GM19438 (cell line): ENCODE measurements at regions not wholly inside any gene's neighbourhood (a gene's known extent, or its start where the extent isn't known, plus 50 kb on each side); places are given as distances from the start of the nearest gene placed in this dataset.
"Not testable (repeated sequence)": the region's sequence is repeated elsewhere in the genome, so short reads cannot be mapped to it uniquely, and the experiment has no call there.

ENCODE experiments used
- ATAC-seq: cut with Tn5 transposase; IDR thresholded peaks from one replicate; pipeline ENCODE4 v1.9.1; 2021; ENCODE audit warnings: low read depth; ENCODE audit not compliant: unreplicated experiment

GRCh38 chr6:40852779-40853373, 186.1 kb downstream of the UNC5CL start:
- no peak for ATAC-seq

- no peak for ATAC-seq
Measured at GRCh38 chr6:40849546-40849945, 189.5 kb downstream of the UNC5CL start.

GRCh38 chr6:40848868-40849514, 190.0 kb downstream of the UNC5CL start:
- no peak for ATAC-seq

DNA sequence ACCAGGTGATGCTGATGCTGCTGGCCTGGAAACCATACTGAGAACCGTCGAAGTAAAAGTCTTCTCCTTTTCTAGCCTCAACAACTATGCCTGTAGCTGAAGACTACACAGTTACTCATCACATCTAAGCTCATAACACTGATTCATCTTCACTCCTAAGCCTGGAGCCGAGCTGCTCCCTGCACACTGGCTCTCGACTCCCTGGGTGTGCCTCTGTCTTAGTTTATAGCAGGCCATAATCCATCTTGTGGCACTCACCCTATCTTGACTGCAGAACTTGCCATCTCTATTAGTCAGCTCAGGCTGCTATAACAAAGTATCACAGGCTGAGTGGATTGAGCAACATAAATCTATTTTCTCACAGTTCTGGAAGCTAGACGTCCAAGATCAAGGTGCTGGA, 191.0 kb downstream of the UNC5CL start:
- ATAC-seq = no peak

GRCh38 chr6:40845553-40845952, 193.5 kb downstream of the UNC5CL start:
- no peak for ATAC-seq

DNA sequence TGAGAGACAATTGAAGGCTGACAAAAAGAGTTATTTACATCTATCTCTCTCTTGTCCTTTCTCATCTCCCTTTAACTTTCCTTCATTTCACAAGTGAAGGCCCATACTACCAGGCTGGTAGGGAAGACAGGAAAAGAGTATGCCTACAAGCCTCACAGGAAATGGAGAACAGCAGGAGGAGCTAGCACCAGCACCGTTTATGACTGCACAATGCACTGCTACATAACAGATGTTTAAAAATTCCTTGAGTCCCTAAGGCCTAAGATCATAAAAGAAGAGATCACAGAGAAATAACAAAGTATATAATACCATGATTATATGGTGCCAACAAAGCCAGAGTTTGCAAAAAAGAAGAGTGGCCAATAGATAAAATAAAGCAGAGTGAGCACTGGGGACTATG, 194.8 kb downstream of the UNC5CL start:
- ATAC-seq = no peak

DNA sequence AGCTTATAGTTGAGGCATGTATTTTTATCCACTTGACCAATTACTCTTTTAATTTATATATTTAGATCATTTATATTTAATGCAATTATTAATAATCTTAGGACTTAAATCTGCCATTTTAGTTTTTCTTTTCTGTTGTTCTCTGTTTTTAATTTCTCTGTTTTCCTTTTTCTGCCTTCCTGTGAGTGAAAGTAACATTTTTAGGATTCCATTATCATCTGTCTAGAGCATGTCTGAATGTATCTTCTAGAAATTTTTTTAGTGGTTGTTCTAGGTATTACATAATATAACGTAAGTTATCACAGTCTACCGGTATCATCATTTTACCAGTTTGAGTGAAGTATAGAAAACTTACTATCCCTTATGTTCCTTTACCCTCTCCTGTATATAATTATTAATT, 197.3 kb downstream of the UNC5CL start:
- ATAC-seq = no peak

DNA sequence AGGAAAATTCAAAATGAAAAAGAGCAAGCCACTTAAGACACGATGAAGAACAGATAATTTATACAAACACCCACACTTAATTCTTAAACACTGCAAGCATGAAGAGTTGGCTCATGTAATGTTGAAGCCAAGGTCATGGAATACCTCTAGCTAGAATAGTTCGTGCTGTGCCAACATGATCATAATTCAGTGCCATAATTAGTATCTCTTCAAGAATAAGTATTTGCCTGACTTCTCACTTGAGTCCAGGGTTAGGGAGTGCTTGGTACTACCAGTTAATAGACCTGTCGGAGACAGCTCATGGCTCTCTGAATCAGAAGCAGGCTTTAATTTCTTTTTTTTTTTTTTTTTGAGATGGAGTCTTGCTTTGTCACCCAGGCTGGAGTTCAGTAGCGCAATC, 206.3 kb downstream of the UNC5CL start:
- ATAC-seq = no peak

GRCh38 chr6:40831381-40831780, 207.6 kb downstream of the UNC5CL start:
- ATAC-seq = no peak

DNA sequence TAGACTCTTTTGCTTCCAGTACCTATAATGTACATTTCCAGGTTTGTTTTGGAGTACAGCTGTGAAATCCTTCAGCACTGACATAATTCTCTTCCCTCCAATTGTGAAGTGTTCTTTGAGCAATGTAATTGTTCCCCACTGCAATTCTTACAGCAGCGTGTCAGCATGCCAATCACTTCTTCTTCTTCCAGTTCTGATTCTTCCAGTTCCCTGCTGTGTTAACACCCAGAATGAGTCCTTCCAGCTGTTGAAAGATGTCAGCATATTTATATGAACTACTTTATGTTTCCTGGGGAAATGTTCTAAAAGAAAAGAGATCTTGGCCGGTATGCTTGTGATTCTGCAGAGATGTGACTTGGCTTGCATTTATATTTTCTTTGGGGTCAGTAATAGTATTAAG, 213.9 kb downstream of the UNC5CL start:
- ATAC-seq = no peak

DNA sequence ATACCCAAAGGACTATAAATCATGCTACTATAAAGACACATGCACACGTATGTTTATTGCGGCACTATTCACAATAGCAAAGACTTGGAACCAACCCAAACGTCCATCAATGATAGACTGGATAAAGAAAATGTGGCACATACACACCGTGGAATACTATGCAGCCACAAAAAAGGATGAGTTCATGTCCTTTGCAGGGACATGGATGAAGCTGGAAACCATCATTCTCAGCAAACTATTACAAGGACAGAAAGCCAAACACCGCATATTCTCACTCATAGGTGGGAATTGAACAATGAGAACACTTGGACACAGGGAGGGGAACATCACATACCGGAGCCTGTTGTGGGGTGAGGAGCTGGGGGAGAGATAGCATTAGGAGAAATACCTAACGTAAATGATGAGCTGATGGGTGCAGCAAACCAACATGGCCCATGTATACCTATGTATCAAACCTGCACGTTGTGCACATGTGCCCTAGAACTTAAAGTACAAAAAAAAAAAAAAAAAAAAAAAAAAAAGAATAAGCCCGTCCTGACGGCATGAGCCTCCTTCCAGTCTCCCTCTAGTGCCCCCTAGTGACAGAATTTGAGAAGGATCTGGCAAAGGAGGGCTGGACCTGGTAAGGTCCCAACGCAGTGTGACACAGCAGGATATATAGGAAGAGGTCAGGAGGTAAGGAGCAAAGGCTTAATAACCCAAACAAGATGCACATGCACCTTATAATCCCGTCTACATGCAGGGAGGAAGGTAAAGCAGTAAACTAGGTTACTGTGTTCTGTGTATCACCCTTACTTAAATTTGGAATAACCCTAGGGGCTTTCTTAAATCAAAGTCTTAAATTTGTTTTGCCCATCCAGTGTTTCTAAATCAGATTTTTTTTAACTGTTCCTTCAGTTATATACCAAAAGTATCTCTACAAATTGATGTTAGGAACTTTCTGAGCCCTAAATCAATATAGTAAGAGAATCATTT, 214.8 kb downstream of the UNC5CL start:
- ATAC-seq = not testable (repeated sequence)

DNA sequence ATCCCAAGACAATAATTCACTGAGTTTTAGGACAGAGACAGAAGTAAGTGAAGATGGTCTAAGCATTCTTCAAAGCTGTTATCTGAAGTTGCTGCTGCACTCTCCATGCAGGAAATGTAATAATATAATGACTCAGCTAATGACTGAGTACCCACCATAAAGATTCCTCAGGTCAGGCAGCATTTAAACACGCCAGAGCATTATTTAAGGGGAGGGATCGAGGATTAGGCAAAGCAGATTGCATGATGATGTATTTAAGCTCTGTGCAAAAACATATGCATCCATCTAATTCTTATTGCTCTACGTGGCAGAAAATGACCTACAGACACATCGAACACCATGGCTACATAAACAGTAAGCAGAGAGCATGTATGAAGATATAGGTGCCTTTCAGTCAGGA, 216.4 kb downstream of the UNC5CL start:
- no peak for ATAC-seq

GRCh38 chr6:40819182-40819834, 219.7 kb downstream of the UNC5CL start:
- ATAC-seq = no peak

DNA sequence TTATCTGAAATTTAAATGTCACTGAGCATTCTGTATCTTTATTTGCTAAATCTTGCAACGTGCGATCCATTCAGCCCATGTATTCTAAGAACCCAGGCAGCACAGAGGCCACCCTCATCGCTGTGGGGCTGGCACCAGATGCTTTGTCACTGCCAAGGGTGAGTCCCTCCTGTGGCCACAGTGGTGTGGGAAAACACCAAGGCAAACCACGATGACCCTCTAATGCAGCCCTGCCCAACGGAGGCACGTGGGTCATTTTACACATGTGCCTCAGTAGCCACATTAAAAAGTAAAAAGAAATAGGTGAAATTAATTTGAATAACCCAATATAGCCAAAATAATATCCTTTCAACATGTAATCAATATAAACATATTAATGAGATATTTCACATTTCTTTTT, 221.7 kb downstream of the UNC5CL start:
- ATAC-seq = no peak

DNA sequence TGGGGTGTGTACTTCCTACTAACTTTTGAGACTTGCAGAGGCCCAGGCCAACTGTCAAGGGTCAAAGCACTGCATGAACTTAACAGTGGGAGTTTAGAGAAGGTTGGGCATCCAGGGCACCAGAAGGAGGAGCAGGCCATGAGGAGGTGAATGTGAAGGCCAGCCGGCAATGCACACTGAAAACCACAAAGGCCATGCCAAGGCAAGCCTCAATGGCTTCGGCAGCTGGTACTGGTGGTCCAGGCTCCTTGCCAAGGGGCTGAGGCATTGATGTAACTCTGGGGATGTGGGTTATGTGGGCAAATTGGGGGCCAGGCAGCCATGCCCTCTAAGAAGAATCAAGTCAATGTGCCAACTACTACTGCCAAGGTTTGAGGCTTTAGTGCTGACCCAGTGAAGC, 222.4 kb downstream of the UNC5CL start:
- no peak for ATAC-seq

DNA sequence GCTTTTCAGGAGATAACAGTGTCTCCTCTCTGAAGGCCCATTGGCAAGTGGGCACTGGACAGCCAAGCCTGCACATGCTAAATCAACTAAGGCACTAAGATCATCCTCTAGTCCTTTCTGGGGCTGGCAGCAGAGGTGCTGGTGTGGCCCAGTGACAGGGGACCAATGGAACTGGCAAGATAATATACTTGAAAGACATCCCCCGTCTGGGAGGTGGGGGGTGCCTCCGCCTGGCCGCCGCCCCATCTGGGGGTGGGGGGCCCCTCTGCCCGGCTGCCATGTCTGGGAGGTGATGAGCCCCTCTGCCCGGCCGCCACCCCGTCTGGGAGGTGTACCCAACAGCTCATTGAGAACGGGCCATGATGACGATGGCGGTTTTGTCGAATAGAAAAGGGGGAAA, 223.3 kb downstream of the UNC5CL start:
- ATAC-seq = no peak

- no peak for ATAC-seq
Measured at GRCh38 chr6:40810171-40810570, 223.0 kb upstream of the LRFN2 start.

- ATAC-seq = no peak
Measured at GRCh38 chr6:40809627-40810026, 222.5 kb upstream of the LRFN2 start.

- no peak for ATAC-seq
Measured at GRCh38 chr6:40807484-40807883, 220.3 kb upstream of the LRFN2 start.

DNA sequence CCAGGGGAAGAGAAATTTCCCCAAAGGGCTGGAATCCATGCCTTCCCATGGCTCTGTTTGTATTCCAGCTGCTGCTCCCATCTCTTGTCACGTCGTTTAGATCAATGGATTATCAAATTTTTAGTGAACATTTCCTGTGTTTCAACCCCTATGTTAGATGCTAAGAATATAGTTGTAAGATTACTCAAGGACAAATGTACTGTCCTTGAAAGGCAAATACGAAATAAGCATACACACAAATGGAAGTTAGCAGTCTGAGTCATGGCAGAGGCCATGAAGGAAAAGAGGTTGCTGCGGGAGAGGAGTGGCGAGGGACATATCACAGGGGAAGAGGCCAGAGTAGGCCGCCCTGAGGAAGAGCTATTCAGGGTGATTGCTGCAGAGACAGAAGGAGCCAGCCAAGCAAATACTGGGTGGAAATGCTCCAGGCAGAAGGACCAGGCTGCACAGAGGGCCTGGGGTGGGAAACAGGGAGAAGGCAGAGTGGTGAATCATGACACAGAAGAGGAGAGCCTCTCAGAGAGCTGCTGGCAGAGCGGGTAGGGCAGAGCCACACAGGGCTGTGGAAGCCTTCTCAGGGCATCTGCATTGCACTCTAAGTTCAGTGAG, 219.2 kb upstream of the LRFN2 start:
- no peak for ATAC-seq

DNA sequence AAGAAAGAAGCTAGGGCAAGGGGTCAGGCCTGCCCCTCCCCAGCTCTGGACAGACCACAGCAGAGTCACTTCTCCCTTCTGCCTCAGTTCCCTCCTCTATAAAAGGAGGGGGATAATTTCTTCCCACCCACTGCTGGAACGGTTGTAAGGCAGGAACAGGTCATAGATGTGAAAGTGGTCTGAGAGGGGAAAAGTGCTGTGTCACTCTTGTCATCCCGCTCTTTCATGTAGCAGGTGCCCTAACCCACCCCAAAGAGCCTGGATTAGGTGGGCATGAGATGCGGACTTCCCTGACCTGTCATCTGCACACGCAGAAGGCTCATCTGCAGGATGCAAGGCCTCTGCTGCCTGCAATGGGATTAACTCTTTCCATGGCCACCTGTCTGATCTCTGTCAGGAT, 218.2 kb upstream of the LRFN2 start:
- ATAC-seq = no peak
